Activated CD8-positive, alpha-beta T cell treated with anti-CD3 and anti-CD28 coated beads for 36 hours (primary cell): ENCODE measurements at regions not wholly inside any gene's neighbourhood (a gene's known extent, or its start where the extent isn't known, plus 50 kb on each side); places are given as distances from the start of the nearest gene placed in this dataset.

Source experiments
- ATAC-seq: fragments of 200-7000 bp; cut with Tn5 transposase; one replicate; pipeline ENCODE4 v1.10.0; 2021; ENCODE audit warnings: mild to moderate bottlenecking, moderate library complexity
- CTCF ChIA-PET: fragments of 350-600 bp; sonication (Branson Sonifier 250); formaldehyde crosslinking; loops from one replicate; lab custom pipeline; 2021; ENCODE audit warnings: antibody characterized with exemption; lab: Charles Lee
- POLR2A ChIA-PET: fragments of 350-600 bp; sonication (Branson Sonifier 250); formaldehyde crosslinking; loops from one replicate; lab custom pipeline; 2021; ENCODE audit warnings: antibody characterized with exemption; lab: Charles Lee
- DNase-seq: peaks from one replicate; pipeline ENCODE4 v3.0.0-alpha.2; 2020
- H3K27ac Mint-ChIP-seq: one replicate; pipeline ENCODE4 v1.8.0; 2021; ENCODE audit warnings: mild to moderate bottlenecking, mixed read lengths
- H3K27me3 Mint-ChIP-seq: one replicate; pipeline ENCODE4 v1.8.0; 2021; ENCODE audit warnings: mixed read lengths
- H3K36me3 Mint-ChIP-seq: one replicate; pipeline ENCODE4 v1.8.0; 2021; ENCODE audit warnings: low read depth, mixed read lengths
- H3K4me1 Mint-ChIP-seq: one replicate; pipeline ENCODE4 v1.8.0; 2021; ENCODE audit warnings: low read depth, mixed read lengths
- H3K4me3 Mint-ChIP-seq: one replicate; pipeline ENCODE4 v1.8.0; 2021; ENCODE audit warnings: mild to moderate bottlenecking, moderate library complexity, mixed read lengths
- H3K9me3 Mint-ChIP-seq: one replicate; pipeline ENCODE4 v1.8.0; 2021; ENCODE audit warnings: mixed read lengths
- intact Hi-C: fragments of 100-400 bp; cut with micrococcal nuclease; formaldehyde crosslinking; loops from one replicate; pipeline ENCODE4 v1.10.0; 2022
- TF ChIP-seq, protein P1 (sequence below): fragments of 200-600 bp; IDR thresholded peaks from one replicate; pipeline ENCODE4 v1.8.0; 2022; ENCODE audit warnings: antibody characterized with exemption, mild to moderate bottlenecking

- ATAC-seq (no peak), DNase-seq (no peak)
- H3K4me1 Mint-ChIP-seq, result no peaks in the 10 kb centered on the region
- no peak overlapping the region for H3K4me3 Mint-ChIP-seq
- POLR2A ChIA-PET, result no interaction called here
- H3K27me3 Mint-ChIP-seq, result no peaks in the 10 kb centered on the region
- intact Hi-C loops, result no loop called here
- TF ChIP-seq, protein P1, sequence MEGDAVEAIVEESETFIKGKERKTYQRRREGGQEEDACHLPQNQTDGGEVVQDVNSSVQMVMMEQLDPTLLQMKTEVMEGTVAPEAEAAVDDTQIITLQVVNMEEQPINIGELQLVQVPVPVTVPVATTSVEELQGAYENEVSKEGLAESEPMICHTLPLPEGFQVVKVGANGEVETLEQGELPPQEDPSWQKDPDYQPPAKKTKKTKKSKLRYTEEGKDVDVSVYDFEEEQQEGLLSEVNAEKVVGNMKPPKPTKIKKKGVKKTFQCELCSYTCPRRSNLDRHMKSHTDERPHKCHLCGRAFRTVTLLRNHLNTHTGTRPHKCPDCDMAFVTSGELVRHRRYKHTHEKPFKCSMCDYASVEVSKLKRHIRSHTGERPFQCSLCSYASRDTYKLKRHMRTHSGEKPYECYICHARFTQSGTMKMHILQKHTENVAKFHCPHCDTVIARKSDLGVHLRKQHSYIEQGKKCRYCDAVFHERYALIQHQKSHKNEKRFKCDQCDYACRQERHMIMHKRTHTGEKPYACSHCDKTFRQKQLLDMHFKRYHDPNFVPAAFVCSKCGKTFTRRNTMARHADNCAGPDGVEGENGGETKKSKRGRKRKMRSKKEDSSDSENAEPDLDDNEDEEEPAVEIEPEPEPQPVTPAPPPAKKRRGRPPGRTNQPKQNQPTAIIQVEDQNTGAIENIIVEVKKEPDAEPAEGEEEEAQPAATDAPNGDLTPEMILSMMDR, result no peak
- H3K27ac Mint-ChIP-seq, result no peak overlapping the region
- H3K9me3 Mint-ChIP-seq, result peaks cover 18% of the 10 kb centered on the region
- CTCF ChIA-PET, result no interaction called here
- H3K36me3 Mint-ChIP-seq, result no peaks in the 10 kb centered on the region
Measured at GRCh38 chr1:164180824-164181223, 378.2 kb upstream of the PBX1 start.

DNA sequence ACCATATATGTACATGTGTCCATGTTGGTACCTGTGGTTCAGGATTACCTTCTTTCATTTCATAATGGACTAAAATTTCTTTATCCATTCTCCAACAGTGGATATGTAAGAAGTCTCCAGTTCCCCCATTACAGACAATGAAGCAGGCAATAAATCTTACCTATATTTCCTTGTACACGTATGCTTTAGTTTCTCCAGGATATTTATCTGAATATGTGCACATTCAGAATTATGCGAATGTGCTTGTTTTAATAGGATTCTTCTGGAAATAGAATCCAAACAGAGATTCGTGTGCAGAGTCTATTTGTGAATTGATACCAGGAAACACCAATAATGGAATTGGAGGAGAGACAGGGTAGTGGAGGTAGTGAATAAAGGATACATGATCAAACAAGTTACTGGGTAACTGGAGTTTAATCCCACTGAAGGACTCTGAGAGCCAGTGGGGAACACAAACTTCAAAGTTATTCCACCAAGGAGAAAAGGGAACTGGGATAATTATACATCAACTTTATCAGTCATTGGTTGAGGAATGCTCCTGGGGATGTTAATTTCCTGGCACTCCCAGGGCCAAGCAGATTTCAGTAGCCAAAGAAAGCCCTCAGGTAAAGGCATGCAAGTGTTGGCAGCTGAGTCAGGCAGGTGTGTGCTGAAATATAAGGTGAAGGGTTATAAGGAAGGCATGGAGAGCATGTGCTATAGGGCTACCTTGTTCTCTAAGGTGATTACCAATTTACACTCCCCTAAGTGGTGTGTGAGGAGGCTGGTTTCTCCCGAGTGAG, 374.9 kb upstream of the PBX1 start:
- POLR2A ChIA-PET, result no interaction called here

GRCh38 chr1:164186881-164187280, 372.1 kb upstream of the PBX1 start:
- H3K36me3 Mint-ChIP-seq, result no peaks in the 10 kb centered on the region
- POLR2A ChIA-PET, result no interaction called here
- no peak for ATAC-seq
- peaks cover 9% of the 10 kb centered on the region for H3K9me3 Mint-ChIP-seq
- no peaks in the 10 kb centered on the region for H3K27me3 Mint-ChIP-seq
- H3K4me1 Mint-ChIP-seq, result no peaks in the 10 kb centered on the region
- CTCF ChIA-PET, result no interaction called here
- intact Hi-C loops, result no loop called here
- no peak overlapping the region for H3K27ac Mint-ChIP-seq
- TF ChIP-seq, protein P1, result no peak
- H3K4me3 Mint-ChIP-seq, result no peak overlapping the region
- no peak for DNase-seq

More for the DNA sequence above, 374.9 kb upstream of the PBX1 start:
- H3K4me3 Mint-ChIP-seq, result no peak overlapping the region
- intact Hi-C loops, result no loop called here
- no peaks in the 10 kb centered on the region for H3K4me1 Mint-ChIP-seq
- no peak overlapping the region for H3K27ac Mint-ChIP-seq
- CTCF ChIA-PET, result no interaction called here
- TF ChIP-seq, protein P1, result no peak
- ATAC-seq, result no peak
- H3K9me3 Mint-ChIP-seq, result peaks cover 11% of the 10 kb centered on the region
- DNase-seq, result no peak
- no peaks in the 10 kb centered on the region for H3K36me3 Mint-ChIP-seq
- H3K27me3 Mint-ChIP-seq, result no peaks in the 10 kb centered on the region

DNA sequence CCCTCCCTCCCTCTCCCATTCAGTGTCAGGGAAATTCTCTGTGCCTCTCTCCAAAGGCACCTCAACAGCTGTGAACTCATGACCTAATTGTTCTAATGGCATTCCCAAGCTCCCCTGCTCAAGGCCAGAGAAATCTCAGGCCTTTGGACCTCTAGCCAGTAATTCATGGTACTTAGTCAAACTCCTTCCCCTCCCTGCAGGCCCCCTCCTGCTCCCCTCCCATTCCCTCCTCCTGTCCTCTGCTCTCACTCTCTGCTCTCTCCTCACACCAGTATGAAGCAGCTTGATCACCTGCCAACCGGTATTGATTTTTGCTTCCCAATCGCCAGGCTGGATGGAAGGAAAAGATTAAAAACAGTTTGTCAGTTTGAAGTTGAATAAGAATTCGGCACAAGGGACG, 370.5 kb upstream of the PBX1 start:
- ATAC-seq (no peak), DNase-seq (no peak)
- intact Hi-C loops, result no loop called here
- no peak overlapping the region for H3K4me3 Mint-ChIP-seq
- peaks cover 5% of the 10 kb centered on the region for H3K9me3 Mint-ChIP-seq
- no peaks in the 10 kb centered on the region for H3K4me1 Mint-ChIP-seq
- H3K27ac Mint-ChIP-seq, result no peak overlapping the region
- CTCF ChIA-PET, result no interaction called here
- no peaks in the 10 kb centered on the region for H3K27me3 Mint-ChIP-seq
- H3K36me3 Mint-ChIP-seq, result no peaks in the 10 kb centered on the region
- TF ChIP-seq, protein P1, result no peak
- POLR2A ChIA-PET, result no interaction called here

- no peak for DNase-seq
- no peak for ATAC-seq
- POLR2A ChIA-PET, result no interaction called here
Measured at GRCh38 chr1:164191191-164191590, 367.8 kb upstream of the PBX1 start.

More at GRCh38 chr1:164191191-164191590, 367.8 kb upstream of the PBX1 start:
- H3K4me1 Mint-ChIP-seq, result no peaks in the 10 kb centered on the region
- intact Hi-C loops, result no loop called here
- TF ChIP-seq, protein P1, result no peak
- no peaks in the 10 kb centered on the region for H3K36me3 Mint-ChIP-seq
- no peak overlapping the region for H3K27ac Mint-ChIP-seq
- CTCF ChIA-PET, result no interaction called here
- no peak overlapping the region for H3K4me3 Mint-ChIP-seq
- peaks cover 5% of the 10 kb centered on the region for H3K9me3 Mint-ChIP-seq
- no peaks in the 10 kb centered on the region for H3K27me3 Mint-ChIP-seq
